CD14-positive monocyte (primary cell): ENCODE measurements at regions not wholly inside any gene's neighbourhood (a gene's known extent, or its start where the extent isn't known, plus 50 kb on each side); places are given as distances from the start of the nearest gene placed in this dataset.

Experiments used
- DNase-seq, 3 donors: peaks; one replicate each; pipeline ENCODE4 v3.0.0-alpha.2; 2011 to 2022
- H2AFZ ChIP-seq: 2 replicates; pipeline ENCODE4 v1.6.0; 2012; ENCODE audit warnings: mild to moderate bottlenecking, low read depth, low read length, inconsistent platforms; ENCODE audit not compliant: insufficient read depth, poor library complexity, severe bottlenecking
- H3K27ac ChIP-seq, 2 donors: 1 replicate in 1 of 2; 2 replicates in 1 of 2; pipeline ENCODE4 v1.5.1; 2012 to 2013; ENCODE audit warnings: low read length in 2 of 2, control low read depth in 1 of 2, inconsistent platforms in 1 of 2, low read depth in 1 of 2, mild to moderate bottlenecking in 1 of 2
- H3K27me3 ChIP-seq, 2 donors: one replicate each; pipeline versions ENCODE4 v1.6.0 to v1.6.1; 2011 to 2013; ENCODE audit warnings: low read length in 2 of 2; ENCODE audit not compliant: control insufficient read depth in 2 of 2, insufficient read depth in 2 of 2
- H3K36me3 ChIP-seq, 2 donors: replicated peaks in 1 of 2; 1 replicate in 1 of 2; 2 replicates in 1 of 2; pipeline versions ENCODE4 v1.5.1 to v1.6.1; 2012 to 2013; ENCODE audit warnings: low read length in 2 of 2, control low read depth in 1 of 2, inconsistent platforms in 1 of 2, mild to moderate bottlenecking in 1 of 2; ENCODE audit not compliant: insufficient read depth in 2 of 2, control insufficient read depth in 1 of 2
- H3K4me1 ChIP-seq, 2 donors: 1 replicate in 1 of 2; 2 replicates in 1 of 2; pipeline versions ENCODE4 v1.5.1 to v1.6.1; 2012 to 2013; ENCODE audit warnings: low read length in 2 of 2, control low read depth in 1 of 2, inconsistent platforms in 1 of 2, mild to moderate bottlenecking in 1 of 2, moderate library complexity in 1 of 2; ENCODE audit not compliant: insufficient read depth in 2 of 2, control insufficient read depth in 1 of 2
- H3K4me2 ChIP-seq: replicated peaks from 2 replicates; pipeline ENCODE3; 2012; ENCODE audit warnings: low read length, moderate library complexity, mild to moderate bottlenecking; ENCODE audit not compliant: poor library complexity, severe bottlenecking; ENCODE audit errors: extremely low read depth
- H3K4me3 ChIP-seq, 3 experiments: fragments of 200-600 bp in 1 of 3; sonication (generic) in 1 of 3; replicated peaks in 1 of 3; 1 replicate in 2 of 3; 2 replicates in 1 of 3; pipeline ENCODE4 v1.5.1; 2011 to 2013; ENCODE audit warnings: low read length in 3 of 3, mild to moderate bottlenecking in 3 of 3, control low read depth in 2 of 3, low read depth in 2 of 3, inconsistent platforms in 1 of 3, moderate library complexity in 1 of 3
- H3K79me2 ChIP-seq: 2 replicates; pipeline ENCODE4 v1.6.0; 2012; ENCODE audit warnings: mild to moderate bottlenecking, control low read depth, inconsistent platforms, low read length, moderate library complexity; ENCODE audit not compliant: insufficient read depth
- H3K9ac ChIP-seq: 2 replicates; pipeline ENCODE4 v1.6.0; 2017; ENCODE audit warnings: low read length, mild to moderate bottlenecking; ENCODE audit not compliant: insufficient read depth, poor library complexity, severe bottlenecking
- H3K9me3 ChIP-seq, 2 donors: replicated peaks in 1 of 2; 1 replicate in 1 of 2; 2 replicates in 1 of 2; pipeline versions ENCODE4 v1.5.1 to v1.6.1; 2012 to 2013; ENCODE audit warnings: low read length in 2 of 2, control low read depth in 1 of 2; ENCODE audit not compliant: control insufficient read depth in 1 of 2, insufficient read depth in 1 of 2
- H4K20me1 ChIP-seq: 2 replicates; pipeline ENCODE4 v1.6.0; 2012; ENCODE audit warnings: mild to moderate bottlenecking, low read length, control low read depth, moderate library complexity; ENCODE audit not compliant: insufficient read depth
- H3K27ac Mint-ChIP-seq, 7 donors: one replicate each; pipeline ENCODE4 v1.8.0; 2020; ENCODE audit warnings: mild to moderate bottlenecking in 7 of 7, mixed read lengths in 7 of 7, moderate library complexity in 6 of 7, inconsistent platforms in 2 of 7
- H3K27me3 Mint-ChIP-seq, 3 donors: one replicate each; pipeline ENCODE4 v1.8.0; 2021 to 2022; ENCODE audit warnings: low read depth in 3 of 3, mild to moderate bottlenecking in 3 of 3, mixed read lengths in 3 of 3, moderate library complexity in 3 of 3, inconsistent platforms in 1 of 3
- H3K36me3 Mint-ChIP-seq, 2 donors: one replicate each; pipeline ENCODE4 v1.8.0; 2020; ENCODE audit warnings: mixed read lengths in 2 of 2, inconsistent platforms in 1 of 2, mild to moderate bottlenecking in 1 of 2
- H3K4me1 Mint-ChIP-seq: one replicate; pipeline ENCODE4 v1.8.0; 2020; ENCODE audit warnings: mild to moderate bottlenecking, mixed read lengths
- H3K4me3 Mint-ChIP-seq, 2 donors: one replicate each; pipeline ENCODE4 v1.8.0; 2020; ENCODE audit warnings: mild to moderate bottlenecking in 2 of 2, mixed read lengths in 2 of 2, moderate library complexity in 1 of 2
- H3K9me3 Mint-ChIP-seq, 7 donors: one replicate each; pipeline ENCODE4 v1.8.0; 2020 to 2022; ENCODE audit warnings: mixed read lengths in 7 of 7, mild to moderate bottlenecking in 6 of 7, moderate library complexity in 6 of 7, inconsistent platforms in 2 of 7
- CTCF ChIP-seq: fragments of 200-600 bp; IDR thresholded peaks from one replicate; pipeline ENCODE4 v1.8.0; 2022; ENCODE audit warnings: antibody characterized with exemption, mild to moderate bottlenecking
- WGBS: methylation state at CpG from one replicate; pipeline ENCODE4 v1.1.5; 2013; ENCODE audit warnings: missing lambda C conversion rate; ENCODE audit not compliant: insufficient coverage; 5-methylcytosine and 5-hydroxymethylcytosine counted together
- intact Hi-C, 2 donors: fragments of 100-400 bp; cut with micrococcal nuclease; formaldehyde crosslinking; loops; one replicate each; pipeline versions ENCODE4 v1.15.0 to v1.15.1; 2023

DNA sequence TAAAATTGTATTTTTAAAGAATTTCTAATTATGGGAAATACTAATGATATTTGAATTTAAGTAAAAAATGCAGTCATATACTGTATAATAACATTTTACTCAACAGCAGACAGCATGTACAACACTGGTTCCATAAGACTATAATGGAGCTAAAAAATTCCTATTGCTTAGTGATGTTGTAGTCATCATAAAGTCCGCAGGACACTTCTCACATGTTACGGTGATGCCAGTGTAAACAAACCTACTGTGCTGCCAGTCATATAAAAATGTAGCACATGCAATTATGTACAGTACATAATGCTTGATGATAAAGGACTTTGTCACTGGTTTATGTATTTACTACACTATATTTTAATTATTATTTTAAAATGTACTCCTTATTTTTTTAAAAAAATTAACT lies 629.3 kb downstream of the IPMK start:
- Mint-ChIP-seq H3K27ac (no peak overlapping the region), H3K36me3 (no peaks in the 10 kb centered on the region), H3K4me1 (no peaks in the 10 kb centered on the region), H3K27me3 (peaks cover 0 to 2% (median 0%) of the 10 kb centered on the region in 3 donors), H3K4me3 (no peak overlapping the region), H3K9me3 (no peaks in the 10 kb centered on the region)
- no CpG with 5 or more reads among the region's 2 CpGs for WGBS
- DNase-seq = no peak
- Histone ChIP-seq H3K27me3 (no peaks in the 10 kb centered on the region), H3K36me3 (no peaks in the 10 kb centered on the region), H2AFZ (no peak overlapping the region), H3K79me2 (no peaks in the 10 kb centered on the region), H4K20me1 (no peaks in the 10 kb centered on the region), H3K9ac (no peak overlapping the region), H3K4me3 (no peak overlapping the region), H3K4me2 (no peak overlapping the region), H3K27ac (no peak overlapping the region), H3K9me3 (no peaks in the 10 kb centered on the region), H3K4me1 (no peaks in the 10 kb centered on the region)
- intact Hi-C loops = no loop called here
- TF ChIP-seq CTCF = no peak

DNA sequence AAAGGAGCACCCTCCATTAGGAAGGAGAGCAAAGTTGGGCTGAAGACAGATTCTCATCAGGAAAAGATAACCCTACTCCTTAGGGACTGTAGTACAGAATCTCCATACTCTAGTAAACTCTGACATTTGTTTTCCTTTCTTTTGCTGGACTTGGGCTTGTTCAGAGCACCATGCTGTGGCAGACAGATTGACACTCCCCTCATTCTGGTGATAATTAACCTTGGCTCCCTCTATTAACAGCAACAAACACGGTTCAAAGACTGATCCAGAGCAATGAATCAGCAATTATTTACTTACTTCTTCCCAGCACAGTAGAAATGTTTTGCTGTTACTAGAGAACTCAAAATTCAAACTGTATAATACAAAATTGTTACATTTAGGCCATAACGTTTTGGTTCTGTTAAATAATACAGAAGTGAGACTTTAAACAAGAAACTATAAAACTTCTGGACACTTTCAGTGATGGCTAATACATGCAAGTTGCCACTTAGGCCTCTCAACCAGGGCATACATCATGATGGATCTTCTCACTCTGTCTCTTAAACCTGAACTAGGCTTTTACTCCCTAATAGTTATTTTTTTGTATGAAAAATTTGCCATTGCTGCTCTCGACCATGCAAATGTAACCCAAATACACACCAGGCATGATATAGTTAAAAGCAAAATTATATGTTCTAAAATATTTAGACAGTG lies 639.0 kb downstream of the IPMK start:
- Mint-ChIP-seq H3K4me3 (no peak overlapping the region), H3K27ac (no peak overlapping the region), H3K9me3 (no peaks in the 10 kb centered on the region), H3K27me3 (peaks cover 0 to 3% (median 0%) of the 10 kb centered on the region in 3 donors), H3K36me3 (no peaks in the 10 kb centered on the region), H3K4me1 (no peaks in the 10 kb centered on the region)
- Histone ChIP-seq H3K36me3 (no peaks in the 10 kb centered on the region), H3K9me3 (no peaks in the 10 kb centered on the region), H2AFZ (no peak overlapping the region), H3K79me2 (no peaks in the 10 kb centered on the region), H3K4me1 (no peaks in the 10 kb centered on the region), H3K9ac (no peak overlapping the region), H3K27me3 (no peaks in the 10 kb centered on the region), H4K20me1 (no peaks in the 10 kb centered on the region), H3K4me3 (no peak overlapping the region), H3K4me2 (no peak overlapping the region), H3K27ac (no peak overlapping the region)
- WGBS = 0% methylated on average over 1 of the region's 3 CpGs
- no peak for TF ChIP-seq CTCF
- no peak for DNase-seq
- intact Hi-C loops = no loop called here
